K562 (cell line): ENCODE measurements at regions not wholly inside any gene's neighbourhood (a gene's known extent, or its start where the extent isn't known, plus 50 kb on each side); places are given as distances from the start of the nearest gene placed in this dataset.

Experiments
- BCLAF1 ChIP-seq, 2 experiments: fragments of 450-650 bp in 1 of 2; IDR thresholded peaks; 2 replicates each; pipeline ENCODE4 v1.6.1; 2011 to 2017; ENCODE audit warnings: low read depth in 2 of 2, antibody characterized with exemption in 1 of 2, borderline replicate concordance in 1 of 2, low read length in 1 of 2, mild to moderate bottlenecking in 1 of 2, mixed read lengths in 1 of 2; ENCODE audit not compliant: control insufficient read depth in 1 of 2
- CTCF ChIP-seq, 3 experiments: IDR thresholded peaks in 2 of 3; conservative IDR thresholded peaks in 1 of 3; 2 replicates each; pipeline ENCODE4 v1.5.1; 2011 to 2012; ENCODE audit warnings: low read length in 3 of 3, mild to moderate bottlenecking in 3 of 3, control low read depth in 2 of 3, improper control_type of control experiment in 1 of 3, inconsistent platforms in 1 of 3, low read depth in 1 of 3, mixed read lengths in 1 of 3, moderate library complexity in 1 of 3; ENCODE audit not compliant: insufficient read depth in 2 of 3
- EP300 ChIP-seq: IDR thresholded peaks from 2 replicates; pipeline ENCODE4 v1.6.1; 2012; ENCODE audit warnings: low read length, improper control_type of control experiment
- HDGF ChIP-seq: fragments of 450-650 bp; IDR thresholded peaks from 2 replicates; pipeline ENCODE4 v1.6.1; 2016
- JUND ChIP-seq, 2 experiments: IDR thresholded peaks; 2 replicates in 1 of 2; 3 replicates in 1 of 2; pipeline ENCODE4 v1.6.1; 2011; ENCODE audit warnings: borderline replicate concordance in 2 of 2, low read depth in 2 of 2, low read length in 2 of 2, improper control_type of control experiment in 1 of 2, missing biosample characterization in 1 of 2, missing genetic modification characterization in 1 of 2, missing genetic modification reagents in 1 of 2
- MXI1 ChIP-seq: IDR thresholded peaks from 2 replicates; pipeline ENCODE4 v1.6.1; 2011; ENCODE audit warnings: low read depth, mild to moderate bottlenecking, improper control_type of control experiment, low read length
- POLR2AphosphoS5 ChIP-seq: IDR thresholded peaks from 2 replicates; pipeline ENCODE4 v1.6.1; 2011; ENCODE audit warnings: mild to moderate bottlenecking, low read depth, low read length, moderate library complexity; ENCODE audit not compliant: control insufficient read depth, insufficient read depth
- SAFB2 ChIP-seq: fragments of 200-400 bp; formaldehyde crosslinking; IDR thresholded peaks from 2 replicates; pipeline ENCODE4 v1.6.1; 2018; ENCODE audit warnings: borderline replicate concordance, low read length, low read depth, moderate library complexity; ENCODE audit not compliant: severe bottlenecking
- TCF7L2 ChIP-seq: fragments of 150-350 bp; IDR thresholded peaks from 2 replicates; pipeline ENCODE4 v1.6.1; 2016; ENCODE audit warnings: low read depth, mild to moderate bottlenecking, low read length, moderate library complexity
- ZNF12 ChIP-seq: sonication (generic); formaldehyde crosslinking; IDR thresholded peaks from 2 replicates; pipeline ENCODE4 v1.4.0; 2020; ENCODE audit warnings: mild to moderate bottlenecking, missing genetic modification reagents
- TF ChIP-seq, protein P1 (sequence below): fragments of 250-450 bp; sonication (Bioruptor Pico); IDR thresholded peaks from 2 replicates; pipeline ENCODE4 v1.5.0; 2020; ENCODE audit warnings: mild to moderate bottlenecking
- TF ChIP-seq, protein P2 (sequence below): sonication (generic); formaldehyde crosslinking; IDR thresholded peaks from 2 replicates; pipeline ENCODE4 v1.8.0; 2022; ENCODE audit warnings: mild to moderate bottlenecking, low read depth, missing genetic modification reagents
- TF ChIP-seq, protein P3 (sequence below): fragments of 450-650 bp; IDR thresholded peaks from 2 replicates; pipeline ENCODE4 v1.6.1; 2016; ENCODE audit warnings: mild to moderate bottlenecking, moderate library complexity

- TF ChIP-seq, protein P1, sequence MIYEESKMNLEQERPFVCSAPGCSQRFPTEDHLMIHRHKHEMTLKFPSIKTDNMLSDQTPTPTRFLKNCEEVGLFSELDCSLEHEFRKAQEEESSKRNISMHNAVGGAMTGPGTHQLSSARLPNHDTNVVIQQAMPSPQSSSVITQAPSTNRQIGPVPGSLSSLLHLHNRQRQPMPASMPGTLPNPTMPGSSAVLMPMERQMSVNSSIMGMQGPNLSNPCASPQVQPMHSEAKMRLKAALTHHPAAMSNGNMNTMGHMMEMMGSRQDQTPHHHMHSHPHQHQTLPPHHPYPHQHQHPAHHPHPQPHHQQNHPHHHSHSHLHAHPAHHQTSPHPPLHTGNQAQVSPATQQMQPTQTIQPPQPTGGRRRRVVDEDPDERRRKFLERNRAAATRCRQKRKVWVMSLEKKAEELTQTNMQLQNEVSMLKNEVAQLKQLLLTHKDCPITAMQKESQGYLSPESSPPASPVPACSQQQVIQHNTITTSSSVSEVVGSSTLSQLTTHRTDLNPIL (CRISPR knock-in tag) = no peak
- TF ChIP-seq TCF7L2 (no peak), CTCF (IDR thresholded peaks at IDR 0.05 in 2 of 3, conservative IDR thresholded peaks at IDR 0.05 in 1 of 3; ENCODE audit: insufficient read depth in 2 of 3, low read depth in 1 of 3, low read length in 3 of 3) (no peak), EP300 (no peak), JUND (IDR thresholded peaks at IDR 0.05; ENCODE audit: borderline replicate concordance, low read depth, low read length) (no peak), JUND (tag; IDR thresholded peaks at IDR 0.05; ENCODE audit: borderline replicate concordance, low read depth, low read length) (no peak), BCLAF1 (IDR thresholded peaks at IDR 0.05; ENCODE audit: borderline replicate concordance in 1 of 2, control insufficient read depth in 1 of 2, low read depth in 2 of 2, low read length in 1 of 2) (no peak), POLR2AphosphoS5 (no peak), ZNF12 (no peak), HDGF (no peak), MXI1 (no peak), SAFB2 (no peak)
- TF ChIP-seq, protein P2, sequence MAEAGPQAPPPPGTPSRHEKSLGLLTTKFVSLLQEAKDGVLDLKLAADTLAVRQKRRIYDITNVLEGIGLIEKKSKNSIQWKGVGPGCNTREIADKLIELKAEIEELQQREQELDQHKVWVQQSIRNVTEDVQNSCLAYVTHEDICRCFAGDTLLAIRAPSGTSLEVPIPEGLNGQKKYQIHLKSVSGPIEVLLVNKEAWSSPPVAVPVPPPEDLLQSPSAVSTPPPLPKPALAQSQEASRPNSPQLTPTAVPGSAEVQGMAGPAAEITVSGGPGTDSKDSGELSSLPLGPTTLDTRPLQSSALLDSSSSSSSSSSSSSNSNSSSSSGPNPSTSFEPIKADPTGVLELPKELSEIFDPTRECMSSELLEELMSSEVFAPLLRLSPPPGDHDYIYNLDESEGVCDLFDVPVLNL (CRISPR knock-in tag) = no peak
- TF ChIP-seq, protein P3, sequence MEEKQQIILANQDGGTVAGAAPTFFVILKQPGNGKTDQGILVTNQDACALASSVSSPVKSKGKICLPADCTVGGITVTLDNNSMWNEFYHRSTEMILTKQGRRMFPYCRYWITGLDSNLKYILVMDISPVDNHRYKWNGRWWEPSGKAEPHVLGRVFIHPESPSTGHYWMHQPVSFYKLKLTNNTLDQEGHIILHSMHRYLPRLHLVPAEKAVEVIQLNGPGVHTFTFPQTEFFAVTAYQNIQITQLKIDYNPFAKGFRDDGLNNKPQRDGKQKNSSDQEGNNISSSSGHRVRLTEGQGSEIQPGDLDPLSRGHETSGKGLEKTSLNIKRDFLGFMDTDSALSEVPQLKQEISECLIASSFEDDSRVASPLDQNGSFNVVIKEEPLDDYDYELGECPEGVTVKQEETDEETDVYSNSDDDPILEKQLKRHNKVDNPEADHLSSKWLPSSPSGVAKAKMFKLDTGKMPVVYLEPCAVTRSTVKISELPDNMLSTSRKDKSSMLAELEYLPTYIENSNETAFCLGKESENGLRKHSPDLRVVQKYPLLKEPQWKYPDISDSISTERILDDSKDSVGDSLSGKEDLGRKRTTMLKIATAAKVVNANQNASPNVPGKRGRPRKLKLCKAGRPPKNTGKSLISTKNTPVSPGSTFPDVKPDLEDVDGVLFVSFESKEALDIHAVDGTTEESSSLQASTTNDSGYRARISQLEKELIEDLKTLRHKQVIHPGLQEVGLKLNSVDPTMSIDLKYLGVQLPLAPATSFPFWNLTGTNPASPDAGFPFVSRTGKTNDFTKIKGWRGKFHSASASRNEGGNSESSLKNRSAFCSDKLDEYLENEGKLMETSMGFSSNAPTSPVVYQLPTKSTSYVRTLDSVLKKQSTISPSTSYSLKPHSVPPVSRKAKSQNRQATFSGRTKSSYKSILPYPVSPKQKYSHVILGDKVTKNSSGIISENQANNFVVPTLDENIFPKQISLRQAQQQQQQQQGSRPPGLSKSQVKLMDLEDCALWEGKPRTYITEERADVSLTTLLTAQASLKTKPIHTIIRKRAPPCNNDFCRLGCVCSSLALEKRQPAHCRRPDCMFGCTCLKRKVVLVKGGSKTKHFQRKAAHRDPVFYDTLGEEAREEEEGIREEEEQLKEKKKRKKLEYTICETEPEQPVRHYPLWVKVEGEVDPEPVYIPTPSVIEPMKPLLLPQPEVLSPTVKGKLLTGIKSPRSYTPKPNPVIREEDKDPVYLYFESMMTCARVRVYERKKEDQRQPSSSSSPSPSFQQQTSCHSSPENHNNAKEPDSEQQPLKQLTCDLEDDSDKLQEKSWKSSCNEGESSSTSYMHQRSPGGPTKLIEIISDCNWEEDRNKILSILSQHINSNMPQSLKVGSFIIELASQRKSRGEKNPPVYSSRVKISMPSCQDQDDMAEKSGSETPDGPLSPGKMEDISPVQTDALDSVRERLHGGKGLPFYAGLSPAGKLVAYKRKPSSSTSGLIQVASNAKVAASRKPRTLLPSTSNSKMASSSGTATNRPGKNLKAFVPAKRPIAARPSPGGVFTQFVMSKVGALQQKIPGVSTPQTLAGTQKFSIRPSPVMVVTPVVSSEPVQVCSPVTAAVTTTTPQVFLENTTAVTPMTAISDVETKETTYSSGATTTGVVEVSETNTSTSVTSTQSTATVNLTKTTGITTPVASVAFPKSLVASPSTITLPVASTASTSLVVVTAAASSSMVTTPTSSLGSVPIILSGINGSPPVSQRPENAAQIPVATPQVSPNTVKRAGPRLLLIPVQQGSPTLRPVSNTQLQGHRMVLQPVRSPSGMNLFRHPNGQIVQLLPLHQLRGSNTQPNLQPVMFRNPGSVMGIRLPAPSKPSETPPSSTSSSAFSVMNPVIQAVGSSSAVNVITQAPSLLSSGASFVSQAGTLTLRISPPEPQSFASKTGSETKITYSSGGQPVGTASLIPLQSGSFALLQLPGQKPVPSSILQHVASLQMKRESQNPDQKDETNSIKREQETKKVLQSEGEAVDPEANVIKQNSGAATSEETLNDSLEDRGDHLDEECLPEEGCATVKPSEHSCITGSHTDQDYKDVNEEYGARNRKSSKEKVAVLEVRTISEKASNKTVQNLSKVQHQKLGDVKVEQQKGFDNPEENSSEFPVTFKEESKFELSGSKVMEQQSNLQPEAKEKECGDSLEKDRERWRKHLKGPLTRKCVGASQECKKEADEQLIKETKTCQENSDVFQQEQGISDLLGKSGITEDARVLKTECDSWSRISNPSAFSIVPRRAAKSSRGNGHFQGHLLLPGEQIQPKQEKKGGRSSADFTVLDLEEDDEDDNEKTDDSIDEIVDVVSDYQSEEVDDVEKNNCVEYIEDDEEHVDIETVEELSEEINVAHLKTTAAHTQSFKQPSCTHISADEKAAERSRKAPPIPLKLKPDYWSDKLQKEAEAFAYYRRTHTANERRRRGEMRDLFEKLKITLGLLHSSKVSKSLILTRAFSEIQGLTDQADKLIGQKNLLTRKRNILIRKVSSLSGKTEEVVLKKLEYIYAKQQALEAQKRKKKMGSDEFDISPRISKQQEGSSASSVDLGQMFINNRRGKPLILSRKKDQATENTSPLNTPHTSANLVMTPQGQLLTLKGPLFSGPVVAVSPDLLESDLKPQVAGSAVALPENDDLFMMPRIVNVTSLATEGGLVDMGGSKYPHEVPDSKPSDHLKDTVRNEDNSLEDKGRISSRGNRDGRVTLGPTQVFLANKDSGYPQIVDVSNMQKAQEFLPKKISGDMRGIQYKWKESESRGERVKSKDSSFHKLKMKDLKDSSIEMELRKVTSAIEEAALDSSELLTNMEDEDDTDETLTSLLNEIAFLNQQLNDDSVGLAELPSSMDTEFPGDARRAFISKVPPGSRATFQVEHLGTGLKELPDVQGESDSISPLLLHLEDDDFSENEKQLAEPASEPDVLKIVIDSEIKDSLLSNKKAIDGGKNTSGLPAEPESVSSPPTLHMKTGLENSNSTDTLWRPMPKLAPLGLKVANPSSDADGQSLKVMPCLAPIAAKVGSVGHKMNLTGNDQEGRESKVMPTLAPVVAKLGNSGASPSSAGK = no peak
These were observed 231.3 kb upstream of the MKLN1 start for GRCh38 chr7:131096267-131096927.
